GM18505 (cell line): ENCODE measurements at regions not wholly inside any gene's neighbourhood (a gene's known extent, or its start where the extent isn't known, plus 50 kb on each side); places are given as distances from the start of the nearest gene placed in this dataset.
"Not testable (repeated sequence)": the region's sequence is repeated elsewhere in the genome, so short reads cannot be mapped to it uniquely, and the experiment has no call there.

ENCODE experiments used
- ATAC-seq: cut with Tn5 transposase; IDR thresholded peaks from one replicate; pipeline ENCODE4 v1.9.1; 2021; ENCODE audit not compliant: unreplicated experiment
- POLR2A ChIP-seq: IDR thresholded peaks from 4 replicates; pipeline ENCODE4 v1.6.1; 2011; ENCODE audit warnings: borderline replicate concordance; ENCODE audit not compliant: insufficient read depth, insufficient read length; ENCODE audit errors: extremely low read depth

DNA sequence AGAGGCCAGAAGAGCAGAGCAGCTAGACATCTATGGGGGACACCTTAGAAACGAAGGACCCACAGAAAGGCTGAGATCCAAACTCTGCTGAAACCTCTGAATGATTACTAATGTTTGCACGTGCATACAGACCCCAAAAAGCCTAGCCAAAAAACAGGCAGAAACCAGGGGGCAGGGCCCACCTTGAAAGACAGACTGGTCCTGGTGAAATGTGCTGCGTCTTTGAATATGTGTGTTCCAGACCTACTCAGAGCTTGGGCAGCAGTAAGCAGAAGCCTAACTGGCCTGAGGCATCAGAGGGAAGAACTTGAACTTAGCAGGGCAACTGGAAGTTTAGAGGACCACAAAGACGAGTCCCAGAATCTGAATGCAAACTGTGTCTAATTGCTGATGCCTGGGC lies 251.8 kb downstream of the TEX36 start:
- ATAC-seq: no peak
- no peak for TF ChIP-seq POLR2A

DNA sequence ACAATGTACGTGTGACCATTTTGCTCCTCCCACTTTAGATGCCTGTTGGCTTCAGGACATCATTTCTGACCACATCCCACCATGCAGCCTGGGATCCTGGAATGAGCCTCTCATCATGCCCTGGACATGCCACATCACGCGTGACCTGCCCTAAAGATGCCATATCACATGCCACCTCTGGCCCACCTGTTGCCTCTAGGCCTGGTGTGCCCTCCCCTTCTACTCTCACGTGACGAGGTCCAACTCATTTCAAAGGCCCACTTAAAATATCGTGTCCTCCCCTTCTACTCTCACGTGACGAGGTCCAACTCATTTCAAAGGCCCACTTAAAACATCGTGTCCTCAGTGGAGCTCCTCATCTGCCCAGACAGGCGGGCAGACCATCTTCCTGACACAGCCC lies 254.9 kb downstream of the TEX36 start:
- ATAC-seq: no peak
- no peak for TF ChIP-seq POLR2A

DNA sequence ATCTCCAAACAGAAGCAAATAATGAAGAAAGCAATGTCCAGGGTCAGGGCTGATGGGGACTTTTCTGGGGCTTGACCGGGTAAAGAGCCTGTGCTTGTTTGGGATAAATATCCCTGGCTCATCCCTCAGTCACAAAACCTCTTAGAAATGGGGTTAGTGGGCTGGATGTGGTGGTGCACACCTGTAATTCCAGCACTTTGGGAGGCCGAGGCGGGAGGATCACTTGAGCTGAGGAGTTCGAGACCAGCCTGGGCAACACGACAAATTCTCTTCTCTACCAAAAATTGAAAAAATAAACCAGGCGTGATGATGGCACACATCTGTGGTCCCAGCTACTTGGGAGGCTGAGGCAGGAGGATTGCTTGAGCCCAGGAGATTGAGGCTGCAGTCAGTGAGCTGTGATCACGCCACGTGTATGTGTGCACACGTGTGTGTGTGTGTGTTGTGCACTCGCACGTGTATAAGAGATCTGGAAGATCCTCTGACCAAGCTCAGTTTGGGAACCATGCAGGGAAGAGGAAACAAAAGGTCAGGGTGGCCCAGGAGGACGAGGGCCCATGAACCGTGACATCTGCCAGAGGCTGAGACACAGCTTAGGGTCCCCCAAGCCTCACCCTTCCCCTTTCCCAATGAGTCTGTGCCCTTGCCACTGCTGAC lies 258.6 kb downstream of the TEX36 start:
- no peak for ATAC-seq
- TF ChIP-seq POLR2A: no peak

DNA sequence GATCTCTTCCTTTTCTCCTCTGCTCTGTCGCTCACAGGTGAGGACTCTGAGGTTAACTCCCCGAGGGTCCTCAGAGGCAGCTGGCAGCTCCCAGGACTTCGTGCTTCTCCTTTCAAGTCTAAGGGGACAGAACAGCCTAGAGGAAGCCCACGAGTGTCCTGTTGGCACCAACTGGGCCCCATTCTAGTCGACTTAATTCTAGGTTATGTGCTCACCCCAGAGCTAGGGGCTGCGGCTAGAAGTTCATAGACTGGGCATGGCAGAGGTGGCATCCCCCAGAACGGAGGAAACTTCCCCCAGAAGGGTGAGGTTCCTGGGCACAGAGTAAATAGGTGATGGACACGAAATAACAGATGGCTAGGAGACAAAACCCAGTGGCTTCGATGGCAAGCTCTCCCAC lies 259.4 kb downstream of the TEX36 start:
- TF ChIP-seq POLR2A: no peak

DNA sequence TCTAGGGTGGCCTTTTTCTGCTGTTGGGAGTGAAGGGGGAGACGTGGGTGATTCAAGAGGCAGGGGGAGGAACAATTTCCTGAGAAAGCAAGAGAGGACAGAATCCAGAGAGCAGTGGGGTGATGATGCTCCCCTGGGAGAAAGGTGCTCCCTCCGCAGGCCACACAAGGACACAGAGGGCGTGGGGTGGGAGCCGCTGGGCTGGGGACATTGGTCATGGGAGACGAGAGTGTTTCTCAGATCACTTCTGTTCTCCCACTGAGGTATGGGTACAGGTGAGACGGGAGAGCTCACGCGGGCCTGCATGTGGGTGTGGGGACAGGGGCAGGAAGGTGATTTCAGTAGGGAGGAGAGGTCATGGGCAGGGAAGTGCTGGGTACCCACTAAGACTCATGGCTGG lies 259.5 kb upstream of the CTBP2 start:
- no peak for ATAC-seq
- no peak for TF ChIP-seq POLR2A

More for the DNA sequence above, 259.4 kb downstream of the TEX36 start:
- no peak for ATAC-seq

DNA sequence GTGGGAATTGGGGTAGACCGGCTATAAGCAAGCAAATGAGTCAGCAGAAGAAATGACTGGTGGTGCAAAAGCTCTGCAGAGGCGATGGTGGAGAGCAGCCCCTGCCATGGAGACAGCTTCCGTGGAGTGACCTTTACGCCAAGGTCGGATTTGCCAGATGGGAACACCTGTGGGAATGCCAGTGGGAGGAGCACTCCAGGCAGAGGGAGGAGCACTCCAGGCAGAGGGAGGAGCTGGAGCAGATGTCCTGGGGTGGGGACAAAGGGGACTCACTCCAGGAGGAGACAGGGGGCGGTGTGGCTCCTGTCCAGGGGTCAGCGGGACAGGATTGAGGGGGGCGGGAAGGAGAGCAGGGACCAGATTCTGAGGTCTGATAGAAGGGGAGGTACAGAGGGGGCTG lies 258.8 kb upstream of the CTBP2 start:
- ATAC-seq: no peak
- no peak for TF ChIP-seq POLR2A

DNA sequence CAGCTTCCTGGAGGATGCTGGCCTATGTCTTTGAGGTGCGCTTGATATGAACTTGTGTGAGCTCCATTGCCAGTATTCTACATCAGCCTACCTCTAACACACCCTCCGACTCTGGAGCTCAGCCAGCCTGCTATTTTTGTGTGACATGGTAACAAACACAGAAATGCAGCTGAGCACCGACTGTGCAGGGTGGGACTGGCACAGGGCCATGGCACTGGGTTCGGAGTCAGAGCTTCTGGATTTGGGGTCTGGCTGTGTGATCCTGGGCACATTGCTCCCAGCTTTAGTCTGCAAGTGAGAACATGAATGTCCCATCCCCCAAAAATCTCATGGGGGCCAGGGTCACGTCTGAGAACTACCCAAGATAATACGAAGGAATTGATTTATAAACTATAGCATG lies 257.2 kb upstream of the CTBP2 start:
- ATAC-seq: no peak

DNA sequence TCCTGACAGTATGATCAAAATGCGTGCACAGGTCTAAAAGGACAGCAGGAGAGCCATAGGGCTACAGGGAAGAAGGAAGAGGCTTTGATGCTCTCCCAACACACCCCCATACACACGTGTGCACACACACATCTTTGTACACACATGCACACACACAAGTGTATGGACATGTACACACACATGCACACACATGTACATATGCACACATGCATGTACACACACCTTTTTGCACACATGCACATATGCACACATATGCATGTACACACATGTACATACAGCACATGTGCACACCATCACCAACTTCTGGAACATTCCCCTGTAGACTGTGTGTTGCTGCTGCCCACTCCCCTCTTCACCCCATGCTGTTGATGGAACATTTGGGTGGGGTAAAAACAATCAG lies 255.6 kb upstream of the CTBP2 start:
- ATAC-seq: no peak
- no peak for TF ChIP-seq POLR2A

More for the DNA sequence above, 257.2 kb upstream of the CTBP2 start:
- no peak for TF ChIP-seq POLR2A

DNA sequence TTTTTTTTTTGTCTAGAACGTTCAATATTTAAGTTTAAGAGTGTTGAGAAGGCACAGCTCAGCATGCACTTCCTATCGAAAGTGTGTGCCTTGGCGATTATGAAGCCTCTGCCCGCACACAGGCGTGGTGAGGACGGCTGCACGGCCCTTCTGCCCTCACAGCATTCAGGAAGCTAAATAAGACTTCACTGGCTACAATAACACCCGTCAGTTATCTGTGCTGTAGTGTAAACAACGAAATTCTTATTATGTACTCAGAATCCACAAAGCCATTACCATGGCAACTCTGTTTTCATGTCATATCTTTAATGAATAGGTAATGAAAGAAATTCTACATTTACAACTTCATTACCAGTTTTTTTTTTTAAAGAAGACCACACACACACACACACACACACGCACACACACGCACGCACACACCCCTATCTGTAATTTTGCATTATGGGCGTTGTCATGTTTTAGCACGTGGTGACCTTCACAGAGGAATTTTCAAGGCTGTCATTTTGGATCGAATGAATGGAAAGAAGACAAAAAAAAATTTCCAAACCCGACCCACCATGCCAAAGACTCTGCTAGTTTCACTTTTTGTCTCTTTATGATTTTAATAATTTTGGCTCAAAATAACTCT lies 254.8 kb upstream of the CTBP2 start:
- TF ChIP-seq POLR2A: no peak
- no peak for ATAC-seq

DNA sequence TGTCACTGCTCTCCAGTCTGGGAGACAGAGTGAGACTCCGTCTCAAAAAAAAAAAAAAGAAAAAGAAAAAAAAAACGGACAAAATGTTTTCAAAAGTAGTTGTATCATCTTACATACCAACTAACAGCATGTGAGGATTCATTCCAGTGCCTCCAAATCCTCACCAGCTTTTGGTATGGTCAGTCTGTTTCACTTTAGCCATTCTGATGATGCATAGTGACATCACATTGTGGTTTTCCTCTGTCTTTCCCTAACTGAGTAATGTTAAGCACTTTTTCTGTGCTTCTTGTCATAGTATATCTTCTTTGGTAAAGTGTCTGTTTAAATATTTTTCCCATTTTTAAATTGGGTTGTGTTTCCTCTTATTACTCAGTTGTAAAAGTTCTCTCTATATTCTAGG lies 251.4 kb upstream of the CTBP2 start:
- no peak for ATAC-seq
- no peak for TF ChIP-seq POLR2A

DNA sequence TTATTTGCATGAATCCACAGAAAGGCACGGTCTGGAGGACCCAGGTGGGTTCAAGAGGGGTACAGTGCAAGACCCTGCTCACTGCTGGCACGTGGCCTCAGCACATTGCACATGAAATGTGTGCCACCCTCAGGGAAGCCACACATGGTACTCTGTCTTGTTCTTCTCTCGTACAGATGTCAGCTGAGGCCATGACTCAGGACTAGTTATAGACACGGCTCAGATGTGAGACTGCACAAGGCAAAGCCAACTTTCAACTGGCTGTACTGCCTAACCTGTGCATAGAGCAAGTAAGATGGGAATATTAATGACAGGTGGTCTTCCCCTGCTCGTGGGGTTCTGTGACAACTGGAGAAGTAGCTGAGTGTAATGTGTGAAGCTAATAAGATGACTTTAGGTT lies 249.4 kb upstream of the CTBP2 start:
- no peak for TF ChIP-seq POLR2A
- ATAC-seq: no peak

DNA sequence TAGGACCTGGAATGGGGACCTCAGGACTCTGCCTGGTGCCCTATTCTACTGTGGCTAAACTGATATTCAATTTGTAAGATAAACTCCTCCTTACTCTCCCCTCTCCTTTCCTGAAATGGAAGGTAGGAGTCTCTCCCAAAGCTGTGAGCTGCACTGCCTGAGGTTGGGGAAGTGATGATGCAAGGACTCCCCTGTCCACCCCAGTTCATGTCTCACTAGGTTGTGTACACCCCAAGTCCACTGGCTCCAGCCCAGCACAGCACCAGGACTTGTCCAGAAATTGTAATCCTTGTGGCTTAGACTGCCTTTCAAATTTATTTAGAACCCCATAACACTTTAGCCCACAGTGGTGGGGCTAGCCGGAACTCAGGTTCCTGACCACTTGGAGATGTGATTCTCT lies 247.2 kb upstream of the CTBP2 start:
- ATAC-seq: no peak

DNA sequence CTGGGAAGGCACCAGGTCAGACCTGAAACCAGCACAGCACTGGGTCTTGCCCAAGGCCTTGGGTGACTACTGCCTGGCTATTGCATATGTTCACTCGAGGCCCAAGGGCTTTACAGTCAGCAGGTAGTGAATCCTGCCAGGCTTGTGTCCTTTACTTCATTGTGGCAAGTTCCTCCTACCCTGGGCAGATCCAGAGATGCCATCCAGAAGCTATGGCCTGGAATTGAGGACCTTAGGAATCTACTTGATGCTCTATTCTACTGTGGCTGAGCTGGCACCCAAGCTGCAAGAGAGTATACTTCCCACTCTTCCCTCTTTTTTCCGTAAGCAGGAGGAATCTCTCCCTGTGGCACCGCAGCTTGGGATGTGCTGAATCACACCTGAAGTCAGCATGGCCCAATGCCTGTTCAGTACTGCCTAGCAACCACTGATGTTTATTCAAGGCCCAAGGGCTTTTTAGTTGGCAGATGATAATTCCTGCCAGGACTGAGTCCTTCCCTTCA lies 246.7 kb upstream of the CTBP2 start:
- ATAC-seq: no peak
- TF ChIP-seq POLR2A: no peak

More for the DNA sequence above, 247.2 kb upstream of the CTBP2 start:
- no peak for TF ChIP-seq POLR2A

DNA sequence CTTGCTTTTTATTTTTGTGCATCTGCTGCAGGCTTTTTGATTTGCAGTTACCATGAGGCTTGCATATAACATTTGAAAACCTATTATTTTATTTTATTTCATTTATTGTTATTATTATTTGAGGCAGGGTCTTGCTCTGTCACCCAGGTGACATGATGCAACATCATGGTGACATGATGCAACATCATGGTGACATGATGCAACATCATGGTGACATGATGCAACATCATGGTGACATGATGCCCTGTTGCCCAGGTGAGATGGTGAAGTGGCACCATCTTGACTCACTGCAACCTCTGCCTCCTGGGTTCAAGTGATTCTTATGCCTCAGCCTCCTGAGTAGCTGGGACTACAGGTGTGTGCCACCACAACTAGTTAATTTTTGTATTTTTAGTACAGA lies 244.5 kb upstream of the CTBP2 start:
- not testable (repeated sequence) for ATAC-seq
